Neutrophil (primary cell): ENCODE measurements at regions not wholly inside any gene's neighbourhood (a gene's known extent, or its start where the extent isn't known, plus 50 kb on each side); places are given as distances from the start of the nearest gene placed in this dataset.

Experiments used
- H3K27ac ChIP-seq: fragments of 200-600 bp; sonication (generic); 2 replicates; pipeline ENCODE4 v1.5.1; 2016; ENCODE audit warnings: mild to moderate bottlenecking, moderate library complexity
- H3K27me3 ChIP-seq: fragments of 200-600 bp; sonication (generic); 2 replicates; pipeline ENCODE4 v1.6.0; 2016; ENCODE audit warnings: mild to moderate bottlenecking
- H3K36me3 ChIP-seq: fragments of 200-600 bp; sonication (generic); 2 replicates; pipeline ENCODE4 v1.5.1; 2017
- H3K4me1 ChIP-seq, 2 experiments: fragments of 200-600 bp in 1 of 2; sonication (generic) in 1 of 2; 1 replicate in 1 of 2; 2 replicates in 1 of 2; pipeline versions ENCODE4 v1.5.1 to v1.6.1; 2013 to 2016; ENCODE audit warnings: low read depth in 1 of 2, low read length in 1 of 2, mild to moderate bottlenecking in 1 of 2, moderate library complexity in 1 of 2; ENCODE audit not compliant: control insufficient read depth in 1 of 2, insufficient read depth in 1 of 2
- H3K4me3 ChIP-seq, 2 experiments: fragments of 200-600 bp in 1 of 2; sonication (generic) in 1 of 2; 1 replicate in 1 of 2; 2 replicates in 1 of 2; pipeline ENCODE4 v1.5.1; 2013 to 2016; ENCODE audit warnings: low read depth in 1 of 2, low read length in 1 of 2, mild to moderate bottlenecking in 1 of 2, moderate library complexity in 1 of 2
- H3K9me3 ChIP-seq: fragments of 200-600 bp; sonication (generic); 2 replicates; pipeline ENCODE4 v1.5.1; 2016
- TF ChIP-seq, protein P1 (sequence below): fragments of 200-600 bp; sonication (generic); IDR thresholded peaks from 2 replicates; pipeline ENCODE4 v1.5.1; 2016; ENCODE audit warnings: antibody characterized with exemption

- no peaks in the 10 kb centered on the region for H3K36me3 ChIP-seq
- no peak overlapping the region for H3K4me3 ChIP-seq
- H3K27ac ChIP-seq: no peak overlapping the region
- H3K27me3 ChIP-seq: no peaks in the 10 kb centered on the region
- no peaks in the 10 kb centered on the region for H3K9me3 ChIP-seq
- TF ChIP-seq, protein P1, sequence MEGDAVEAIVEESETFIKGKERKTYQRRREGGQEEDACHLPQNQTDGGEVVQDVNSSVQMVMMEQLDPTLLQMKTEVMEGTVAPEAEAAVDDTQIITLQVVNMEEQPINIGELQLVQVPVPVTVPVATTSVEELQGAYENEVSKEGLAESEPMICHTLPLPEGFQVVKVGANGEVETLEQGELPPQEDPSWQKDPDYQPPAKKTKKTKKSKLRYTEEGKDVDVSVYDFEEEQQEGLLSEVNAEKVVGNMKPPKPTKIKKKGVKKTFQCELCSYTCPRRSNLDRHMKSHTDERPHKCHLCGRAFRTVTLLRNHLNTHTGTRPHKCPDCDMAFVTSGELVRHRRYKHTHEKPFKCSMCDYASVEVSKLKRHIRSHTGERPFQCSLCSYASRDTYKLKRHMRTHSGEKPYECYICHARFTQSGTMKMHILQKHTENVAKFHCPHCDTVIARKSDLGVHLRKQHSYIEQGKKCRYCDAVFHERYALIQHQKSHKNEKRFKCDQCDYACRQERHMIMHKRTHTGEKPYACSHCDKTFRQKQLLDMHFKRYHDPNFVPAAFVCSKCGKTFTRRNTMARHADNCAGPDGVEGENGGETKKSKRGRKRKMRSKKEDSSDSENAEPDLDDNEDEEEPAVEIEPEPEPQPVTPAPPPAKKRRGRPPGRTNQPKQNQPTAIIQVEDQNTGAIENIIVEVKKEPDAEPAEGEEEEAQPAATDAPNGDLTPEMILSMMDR: no peak
- H3K4me1 ChIP-seq: no peaks in the 10 kb centered on the region
Measured at GRCh38 chr7:9210114-9210513, 776.7 kb downstream of the NXPH1 start.

GRCh38 chr7:9217204-9217603 is 783.8 kb downstream of the NXPH1 start:
- H3K9me3 ChIP-seq: no peaks in the 10 kb centered on the region
- H3K36me3 ChIP-seq: no peaks in the 10 kb centered on the region
- no peaks in the 10 kb centered on the region for H3K27me3 ChIP-seq
- TF ChIP-seq, protein P1: no peak
- no peaks in the 10 kb centered on the region for H3K4me1 ChIP-seq
- no peak overlapping the region for H3K27ac ChIP-seq
- H3K4me3 ChIP-seq: no peak overlapping the region

DNA sequence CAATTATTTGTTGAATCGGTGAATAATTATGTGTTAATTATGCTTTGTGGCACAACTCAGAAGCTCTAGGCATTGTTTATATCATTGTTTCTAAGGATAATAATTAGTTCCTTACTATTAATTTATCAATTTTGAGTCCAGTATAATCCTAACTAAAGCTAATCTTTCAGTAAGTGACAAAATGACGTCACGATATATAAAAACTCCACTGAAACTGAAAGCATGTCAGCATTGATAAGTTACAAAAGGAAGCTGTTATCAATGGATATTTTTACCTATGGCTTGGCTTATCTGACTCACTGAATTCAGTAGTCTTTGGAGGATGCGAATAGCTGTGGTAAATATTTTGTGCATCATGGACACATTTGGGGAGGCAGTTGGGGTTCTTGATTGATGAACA is 793.1 kb downstream of the NXPH1 start:
- TF ChIP-seq, protein P1: no peak
- Histone ChIP-seq H3K4me1 (no peaks in the 10 kb centered on the region), H3K36me3 (no peaks in the 10 kb centered on the region), H3K4me3 (no peak overlapping the region), H3K27me3 (no peaks in the 10 kb centered on the region), H3K27ac (no peak overlapping the region), H3K9me3 (no peaks in the 10 kb centered on the region)

DNA sequence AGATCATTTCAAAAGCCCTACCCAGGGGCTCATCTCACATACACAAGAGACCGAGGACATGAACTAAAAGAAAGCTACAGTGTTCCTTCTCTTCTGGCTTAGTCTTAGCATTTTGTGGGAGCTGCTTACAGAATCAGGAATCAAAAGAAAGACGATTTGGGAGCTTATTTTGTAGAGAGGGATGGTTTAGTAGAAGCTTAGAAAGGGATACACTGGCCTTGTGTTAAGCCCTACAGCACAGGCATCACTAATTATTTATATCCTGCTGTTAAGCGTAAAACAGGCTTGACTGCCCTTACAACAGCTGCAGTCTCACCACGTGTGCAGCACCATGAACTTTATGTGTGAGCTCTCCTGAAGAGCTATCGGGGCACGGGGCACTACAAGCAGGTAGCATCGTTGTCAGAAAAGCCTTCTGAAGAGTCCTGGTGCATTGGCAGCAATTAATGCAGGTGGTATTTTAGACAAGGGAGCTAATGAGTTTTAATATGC is 798.3 kb downstream of the NXPH1 start:
- no peaks in the 10 kb centered on the region for H3K36me3 ChIP-seq
- no peak overlapping the region for H3K4me3 ChIP-seq
- H3K27me3 ChIP-seq: no peaks in the 10 kb centered on the region
- TF ChIP-seq, protein P1: no peak
- no peak overlapping the region for H3K27ac ChIP-seq
- no peaks in the 10 kb centered on the region for H3K4me1 ChIP-seq
- no peaks in the 10 kb centered on the region for H3K9me3 ChIP-seq

DNA sequence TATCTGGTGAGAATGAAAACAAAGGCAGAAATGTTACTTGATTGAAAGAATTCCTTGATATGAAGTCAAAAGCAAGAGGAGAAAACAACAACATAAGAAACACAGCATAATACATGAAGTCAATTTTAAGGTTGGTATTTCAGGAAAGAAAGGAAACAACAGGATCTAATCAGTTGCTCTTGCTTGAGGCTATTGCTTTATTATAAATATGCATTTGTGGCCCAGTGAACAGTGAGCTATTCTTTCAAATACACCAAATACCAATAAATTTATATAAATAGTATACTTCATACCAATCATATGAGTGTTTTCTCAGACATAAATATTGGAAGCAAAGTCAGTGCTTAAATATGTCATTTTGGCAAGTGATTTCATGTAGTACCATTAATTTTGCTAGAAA is 806.6 kb downstream of the NXPH1 start:
- no peak overlapping the region for H3K4me3 ChIP-seq
- no peaks in the 10 kb centered on the region for H3K4me1 ChIP-seq
- H3K36me3 ChIP-seq: no peaks in the 10 kb centered on the region
- H3K9me3 ChIP-seq: peaks cover 7% of the 10 kb centered on the region
- TF ChIP-seq, protein P1: no peak
- no peak overlapping the region for H3K27ac ChIP-seq
- H3K27me3 ChIP-seq: no peaks in the 10 kb centered on the region

DNA sequence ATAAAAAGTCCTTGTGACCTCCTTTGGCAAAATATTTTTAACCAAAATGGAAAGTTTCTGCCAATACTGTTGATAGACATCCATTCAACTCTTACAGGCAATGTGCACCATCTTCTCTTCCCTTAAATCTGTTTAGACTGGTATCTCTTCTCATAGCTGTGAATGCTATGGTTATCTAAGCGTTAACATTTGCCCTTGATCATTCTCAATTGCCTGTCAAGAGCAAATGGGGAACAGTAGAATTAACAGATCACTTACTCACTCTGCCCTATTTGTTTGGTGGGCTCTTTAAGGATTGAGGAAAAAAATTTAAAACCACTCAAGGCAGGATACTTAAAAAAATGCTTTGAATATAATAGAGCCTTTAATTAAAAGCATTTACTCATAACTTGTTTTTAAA is 808.4 kb downstream of the NXPH1 start:
- H3K9me3 ChIP-seq: peaks cover 7% of the 10 kb centered on the region
- H3K27ac ChIP-seq: no peak overlapping the region
- TF ChIP-seq, protein P1: no peak
- no peak overlapping the region for H3K4me3 ChIP-seq
- H3K36me3 ChIP-seq: no peaks in the 10 kb centered on the region
- no peaks in the 10 kb centered on the region for H3K4me1 ChIP-seq
- no peaks in the 10 kb centered on the region for H3K27me3 ChIP-seq
